IMR-90 (cell line): ENCODE measurements at regions not wholly inside any gene's neighbourhood (a gene's known extent, or its start where the extent isn't known, plus 50 kb on each side); places are given as distances from the start of the nearest gene placed in this dataset.

Source experiments
- BHLHE40 ChIP-seq: fragments of 150-350 bp; IDR thresholded peaks from 2 replicates; pipeline ENCODE4 v1.6.1; 2016; ENCODE audit warnings: mild to moderate bottlenecking, low read depth, low read length
- CEBPB ChIP-seq: IDR thresholded peaks from 2 replicates; pipeline ENCODE4 v1.6.1; 2012; ENCODE audit warnings: low read depth, low read length, improper control_type of control experiment
- CHD1 ChIP-seq: IDR thresholded peaks from 2 replicates; pipeline ENCODE4 v1.6.1; 2012; ENCODE audit warnings: low read depth, low read length, improper control_type of control experiment
- CTCF ChIP-seq: conservative IDR thresholded peaks from 2 replicates; pipeline ENCODE4 v1.5.1; 2012; ENCODE audit warnings: mild to moderate bottlenecking, low read depth, low read length, improper control_type of control experiment
- MXI1 ChIP-seq: IDR thresholded peaks from 2 replicates; pipeline ENCODE4 v1.6.1; 2012; ENCODE audit warnings: low read depth, mild to moderate bottlenecking, low read length, moderate library complexity, borderline replicate concordance
- POLR2A ChIP-seq: IDR thresholded peaks from 2 replicates; pipeline ENCODE4 v1.6.1; 2012; ENCODE audit warnings: mild to moderate bottlenecking, low read depth, low read length
- RCOR1 ChIP-seq: IDR thresholded peaks from 2 replicates; pipeline ENCODE4 v1.6.1; 2012; ENCODE audit warnings: mild to moderate bottlenecking, low read length, improper control_type of control experiment; ENCODE audit not compliant: insufficient replicate concordance
- SMC3 ChIP-seq: fragments of 150-350 bp; IDR thresholded peaks from 2 replicates; pipeline ENCODE4 v1.6.1; 2016; ENCODE audit warnings: low read depth, mild to moderate bottlenecking, antibody characterized with exemption, low read length, moderate library complexity
- USF2 ChIP-seq: fragments of 150-350 bp; IDR thresholded peaks from 2 replicates; pipeline ENCODE4 v1.6.1; 2017; ENCODE audit warnings: mild to moderate bottlenecking, antibody characterized with exemption, low read length, low read depth

GRCh38 chr17:63150490-63150889 is 184.5 kb downstream of the TANC2 start:
- TF ChIP-seq POLR2A = no peak
- no peak for TF ChIP-seq CTCF
- no peak for TF ChIP-seq SMC3
- no peak for TF ChIP-seq BHLHE40
- TF ChIP-seq CHD1 = no peak
- TF ChIP-seq RCOR1 = no peak
- TF ChIP-seq USF2 = no peak
- no peak for TF ChIP-seq CEBPB
- TF ChIP-seq MXI1 = no peak
